Right lobe of liver (tissue), 4 donors: ENCODE measurements at regions not wholly inside any gene's neighbourhood (a gene's known extent, or its start where the extent isn't known, plus 50 kb on each side); places are given as distances from the start of the nearest gene placed in this dataset.

Experiments used
- CTCF ChIP-seq, 4 donors: fragments of 200-600 bp in 3 of 4; fragments of 450-650 bp in 1 of 4; IDR thresholded peaks; one replicate each; pipeline versions ENCODE4 v1.5.1 to v1.8.0; 2016 to 2022; ENCODE audit warnings: antibody characterized with exemption in 4 of 4, mild to moderate bottlenecking in 2 of 4
- POLR2A ChIP-seq: fragments of 450-650 bp; IDR thresholded peaks from one replicate; pipeline ENCODE4 v1.6.1; 2017; ENCODE audit warnings: antibody characterized with exemption, mild to moderate bottlenecking
- donor health status: DM: no; HTN: no; CAD: no.
- donor health status: DM: no; HTN: no; CAD: no.
- donor health status: DM: no; HTN: yes; CAD: no.

- TF ChIP-seq POLR2A, result no peak
- TF ChIP-seq CTCF (IDR thresholded peaks at IDR 0.05), result no peak
Measured at GRCh38 chr10:107476408-107476807, 311.9 kb upstream of the SORCS1 start.
